DMS79 (cell line): ENCODE measurements at regions not wholly inside any gene's neighbourhood (a gene's known extent, or its start where the extent isn't known, plus 50 kb on each side); places are given as distances from the start of the nearest gene placed in this dataset.
"Not testable (repeated sequence)": the region's sequence is repeated elsewhere in the genome, so short reads cannot be mapped to it uniquely, and the experiment has no call there.

Experiments used
- DNase-seq: peaks from one replicate; lab custom pipeline; 2025; lab: John Stamatoyannopoulos, UW

GRCh38 chr2:138271467-138271866, 230.1 kb upstream of the SPOPL start:
- DNase-seq = no peak

DNA sequence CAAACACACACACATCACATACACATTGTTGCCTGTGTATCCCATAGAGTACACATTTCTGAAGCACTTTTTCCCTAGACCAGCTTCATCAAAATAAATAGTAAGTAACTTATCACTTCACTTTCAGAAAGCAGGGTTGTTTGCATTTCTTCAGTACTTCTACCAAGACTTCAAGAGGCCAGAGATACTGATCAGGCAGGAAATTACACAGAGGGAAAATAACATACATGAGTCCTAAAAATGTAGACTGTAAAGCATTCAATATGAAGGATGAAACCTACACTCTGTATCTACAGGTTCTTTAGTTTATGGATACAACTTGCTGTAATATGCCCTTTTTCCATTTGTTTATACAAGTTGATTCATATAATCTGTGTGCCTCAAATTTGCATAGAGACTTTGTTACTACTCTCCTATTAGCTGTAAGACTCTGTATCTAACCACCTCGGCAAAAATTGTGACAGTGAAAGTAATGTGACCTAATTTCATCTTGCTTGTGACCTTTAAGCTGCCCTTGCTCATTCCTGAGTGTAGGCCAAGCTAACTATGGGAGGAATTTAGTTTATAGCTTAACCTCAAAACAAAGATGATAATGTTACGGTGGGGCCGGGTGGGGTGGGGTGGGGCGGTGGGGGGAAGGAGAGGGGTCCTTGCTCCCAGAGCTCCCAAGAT, 228.9 kb upstream of the SPOPL start:
- DNase-seq = no peak

DNA sequence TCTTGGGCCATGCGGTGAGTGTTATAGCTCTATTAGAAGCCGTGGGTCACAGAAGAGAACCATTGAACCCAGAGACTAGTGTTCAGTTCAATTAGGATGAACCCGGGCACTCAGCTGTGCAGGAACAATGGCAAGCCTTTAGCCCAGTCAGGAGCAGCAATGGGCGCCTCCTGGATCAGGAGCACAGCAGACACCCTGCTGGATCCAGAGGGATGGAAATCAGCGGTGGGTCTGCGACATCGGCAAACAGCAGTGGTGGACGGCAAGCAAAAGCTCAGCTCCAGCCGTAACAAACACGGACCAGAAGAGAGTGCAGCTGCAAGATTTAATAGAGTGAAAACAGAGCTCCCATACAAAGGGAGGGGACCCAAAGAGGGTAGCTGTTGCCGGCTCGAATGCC, 228.3 kb upstream of the SPOPL start:
- DNase-seq = not testable (repeated sequence)

DNA sequence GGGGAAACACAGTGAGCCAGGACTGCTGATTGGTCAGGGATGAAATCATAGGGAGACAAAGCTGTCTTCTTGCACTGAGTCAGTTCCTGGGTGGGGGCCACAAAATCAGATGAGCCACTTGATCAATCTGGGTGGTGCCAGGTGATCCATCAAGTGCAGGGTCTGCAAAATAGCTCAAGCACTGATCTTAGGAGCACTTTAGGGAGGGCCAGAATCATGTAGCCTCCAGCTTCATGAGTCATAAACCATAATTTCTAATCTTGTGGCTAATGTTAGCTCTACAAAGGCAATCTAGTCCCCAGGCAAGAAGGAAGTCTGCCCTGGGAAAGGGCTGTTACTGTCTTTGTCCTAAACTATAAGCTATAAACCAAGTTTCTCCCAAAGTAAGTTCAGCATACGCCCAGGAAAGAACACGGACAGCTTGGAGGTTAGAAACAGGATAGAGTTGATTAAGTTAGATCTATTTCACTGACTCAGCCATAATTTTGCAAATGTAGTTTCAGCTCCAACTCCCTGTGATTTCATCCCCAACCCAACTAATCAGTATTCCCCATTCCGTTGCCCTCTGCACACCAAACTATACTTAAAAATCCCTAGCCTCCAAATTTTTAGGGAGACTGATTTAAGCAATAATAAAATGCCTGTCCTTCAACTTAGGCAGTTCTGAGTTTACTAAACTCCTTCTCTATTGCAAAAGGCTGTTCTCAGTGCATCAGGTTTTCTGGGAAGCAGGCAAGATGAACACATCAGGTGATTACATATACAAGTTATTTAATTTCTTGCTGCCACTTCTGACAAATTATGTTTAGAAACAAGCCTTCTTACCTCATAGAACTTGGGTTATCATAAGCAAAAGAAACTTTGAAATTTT, 226.9 kb upstream of the SPOPL start:
- no peak for DNase-seq

GRCh38 chr2:138275292-138275690, 226.3 kb upstream of the SPOPL start:
- DNase-seq = no peak

DNA sequence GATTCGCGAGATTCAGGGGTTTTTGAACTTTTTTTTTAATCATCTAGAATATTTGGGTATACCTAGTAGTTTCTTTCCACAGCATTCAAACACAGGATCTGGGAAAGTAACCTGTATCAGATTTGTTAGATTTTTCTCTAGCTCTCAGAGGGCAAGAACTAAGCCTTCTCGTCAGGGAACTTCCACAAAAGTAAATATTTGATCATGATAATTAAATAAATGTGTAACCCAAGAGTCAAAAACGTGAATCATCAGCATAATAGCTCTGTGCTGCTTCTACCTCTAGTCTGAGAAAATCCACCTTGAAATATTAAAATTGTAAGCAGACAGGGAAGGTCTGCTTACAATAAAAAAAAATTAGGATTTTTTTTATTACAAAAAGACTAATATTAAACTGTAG, 225.7 kb upstream of the SPOPL start:
- DNase-seq = no peak

DNA sequence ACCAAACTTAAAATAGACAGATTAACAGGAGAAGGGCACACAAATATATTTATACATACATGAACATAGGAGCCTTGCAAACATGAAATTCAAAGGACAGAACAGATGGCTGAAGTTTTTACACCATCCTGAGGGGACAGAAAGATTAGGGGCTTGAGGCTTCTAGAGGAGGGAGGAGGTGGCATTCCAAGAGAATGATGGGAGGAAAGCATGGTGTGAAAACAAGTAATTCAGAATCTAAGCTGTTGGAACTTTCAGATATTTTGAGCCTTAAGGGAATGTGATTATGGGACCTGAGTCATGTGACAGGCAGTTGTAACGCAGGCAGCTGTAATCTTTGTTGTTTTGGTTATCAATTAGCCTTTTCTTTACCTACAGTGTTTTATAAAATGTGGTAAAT, 225.2 kb upstream of the SPOPL start:
- DNase-seq = no peak

DNA sequence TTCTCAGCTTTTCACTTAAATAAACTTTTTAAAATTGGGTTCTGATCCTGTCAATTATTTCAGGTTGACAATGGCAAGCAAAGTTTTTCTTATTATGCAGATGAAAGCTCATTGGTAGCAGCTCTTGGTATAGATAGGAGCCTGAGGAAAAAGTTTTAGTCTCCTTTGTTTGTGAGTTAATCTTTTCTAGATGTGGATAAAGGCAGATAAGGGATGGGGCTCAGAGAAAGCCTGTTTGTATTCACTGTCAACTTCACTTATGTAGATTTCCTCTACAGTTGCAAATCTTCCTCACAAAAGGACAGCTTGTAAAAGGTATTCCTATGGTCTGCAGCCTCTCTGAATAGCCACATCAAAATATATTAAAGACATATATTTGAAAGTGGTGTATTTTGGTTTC, 224.5 kb upstream of the SPOPL start:
- no peak for DNase-seq

GRCh38 chr2:138279871-138280270, 221.7 kb upstream of the SPOPL start:
- DNase-seq = no peak

DNA sequence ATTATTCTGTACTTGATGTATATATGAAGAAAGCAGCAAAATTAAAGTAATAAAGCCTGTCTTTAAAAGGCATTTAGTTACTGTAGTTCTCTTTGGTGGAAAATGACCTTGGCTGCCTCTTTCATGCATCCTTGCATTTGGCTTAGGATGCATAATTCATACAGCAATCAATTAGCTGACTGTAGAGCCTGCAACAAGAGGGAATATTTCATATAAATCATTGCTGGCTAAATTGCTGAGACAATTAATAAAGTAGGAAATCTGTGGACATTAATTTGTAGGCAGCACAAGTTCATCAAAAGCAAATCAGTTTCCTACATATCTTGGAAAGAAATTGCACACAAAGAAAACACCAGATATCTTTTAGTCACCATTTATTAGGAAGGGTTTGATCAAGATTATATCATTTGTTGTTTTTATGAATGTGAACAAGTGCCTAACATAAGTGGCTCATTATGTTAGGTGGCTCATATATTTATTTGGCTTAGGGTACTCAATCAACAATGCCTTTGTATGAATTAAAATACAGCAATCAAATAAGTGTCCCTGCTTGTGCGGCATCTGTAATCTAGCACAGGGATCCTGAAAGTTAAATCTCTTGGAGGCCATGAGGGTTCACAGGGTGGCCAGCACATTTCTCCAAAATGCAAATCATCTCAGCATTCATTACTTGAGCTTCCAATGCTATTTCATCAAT, 220.4 kb upstream of the SPOPL start:
- DNase-seq = no peak

DNA sequence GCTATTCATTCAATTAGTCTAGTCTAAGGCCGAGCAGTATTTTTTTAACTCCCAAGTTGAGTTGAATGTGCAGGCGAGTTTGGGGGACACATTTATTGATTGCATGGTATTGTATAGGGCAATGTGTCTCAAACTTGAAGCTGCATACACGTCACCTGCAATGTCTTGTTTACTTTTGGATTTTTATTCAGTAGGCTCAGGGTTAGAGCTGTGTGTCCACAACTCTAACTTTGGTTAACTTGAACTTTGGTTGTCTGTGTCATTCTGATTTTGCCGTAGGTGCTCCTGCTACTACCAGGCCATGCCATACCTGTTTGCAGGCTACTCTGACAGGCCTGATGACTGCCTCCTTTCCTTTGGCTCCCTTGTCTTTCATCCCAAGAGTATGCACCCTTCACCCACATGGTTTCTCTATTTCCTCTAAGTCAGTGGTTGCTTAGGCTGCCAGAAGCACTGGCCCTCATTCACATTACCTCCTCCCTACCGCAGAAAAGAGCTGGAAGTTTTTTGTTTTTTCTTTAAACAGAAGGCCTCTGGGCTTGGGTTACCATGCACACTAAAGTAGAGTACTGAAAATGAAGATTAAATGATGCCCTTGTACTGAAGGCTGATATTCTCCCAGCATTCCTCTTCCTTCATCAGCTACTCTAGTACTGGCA, 219.4 kb upstream of the SPOPL start:
- no peak for DNase-seq

DNA sequence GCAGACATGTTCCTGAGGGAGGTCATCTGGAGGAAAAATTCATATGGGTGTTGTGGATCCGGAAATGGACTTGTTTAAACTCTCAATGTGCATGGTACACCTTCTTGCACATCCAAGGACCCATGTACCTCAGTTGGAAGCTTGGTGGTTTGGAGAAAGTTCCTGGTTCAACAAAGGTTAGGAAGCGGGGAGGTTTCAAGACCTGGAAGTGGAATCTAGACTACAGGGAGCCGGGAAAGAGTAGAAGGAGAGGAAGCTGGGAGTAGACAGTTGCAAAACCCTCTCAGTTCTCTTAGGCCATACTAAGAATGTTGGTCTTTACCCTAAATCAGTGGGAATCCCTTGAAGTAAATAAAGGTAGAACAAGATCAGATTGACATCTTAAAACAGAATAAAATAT, 209.8 kb upstream of the SPOPL start:
- no peak for DNase-seq

GRCh38 chr2:138293045-138293444, 208.5 kb upstream of the SPOPL start:
- no peak for DNase-seq

DNA sequence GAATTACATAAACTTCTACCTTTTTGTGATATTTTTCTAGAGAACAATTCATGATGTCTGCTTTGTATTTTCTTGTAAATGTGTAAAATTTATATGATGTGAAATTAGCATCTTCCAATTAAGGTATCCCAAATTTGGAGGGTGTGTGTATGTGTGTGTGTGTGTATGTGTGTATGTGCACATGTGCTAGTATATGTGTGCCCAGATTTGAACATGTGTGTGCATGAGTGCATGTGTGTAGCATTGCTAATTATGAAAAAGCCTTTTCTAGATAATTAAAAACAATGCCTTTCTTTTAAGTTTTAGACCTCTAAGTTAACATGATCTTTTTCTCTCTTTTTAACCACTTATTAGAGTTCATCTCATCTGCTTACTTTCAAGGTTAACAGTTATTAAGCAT, 208.0 kb upstream of the SPOPL start:
- DNase-seq = no peak

DNA sequence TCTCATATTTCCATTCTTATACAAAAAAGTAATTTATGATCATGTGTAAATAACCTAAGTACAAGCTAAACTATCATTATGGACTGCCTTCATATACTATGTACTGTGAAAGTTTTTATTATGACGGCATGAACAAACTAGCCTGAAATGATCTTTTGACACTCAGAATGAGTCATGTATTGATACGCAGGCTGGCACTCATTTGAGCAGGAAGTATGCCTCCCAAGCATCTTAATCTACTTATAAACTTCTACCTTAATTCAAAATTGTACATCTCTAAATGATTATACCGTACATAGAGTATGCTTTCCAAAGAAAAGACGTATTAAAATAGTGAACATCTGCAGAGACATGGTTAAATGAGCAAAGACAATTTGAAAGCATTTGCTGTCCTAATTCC, 207.1 kb upstream of the SPOPL start:
- DNase-seq = no peak

- no peak for DNase-seq
Observed at GRCh38 chr2:138296365-138296764, 205.2 kb upstream of the SPOPL start.

DNA sequence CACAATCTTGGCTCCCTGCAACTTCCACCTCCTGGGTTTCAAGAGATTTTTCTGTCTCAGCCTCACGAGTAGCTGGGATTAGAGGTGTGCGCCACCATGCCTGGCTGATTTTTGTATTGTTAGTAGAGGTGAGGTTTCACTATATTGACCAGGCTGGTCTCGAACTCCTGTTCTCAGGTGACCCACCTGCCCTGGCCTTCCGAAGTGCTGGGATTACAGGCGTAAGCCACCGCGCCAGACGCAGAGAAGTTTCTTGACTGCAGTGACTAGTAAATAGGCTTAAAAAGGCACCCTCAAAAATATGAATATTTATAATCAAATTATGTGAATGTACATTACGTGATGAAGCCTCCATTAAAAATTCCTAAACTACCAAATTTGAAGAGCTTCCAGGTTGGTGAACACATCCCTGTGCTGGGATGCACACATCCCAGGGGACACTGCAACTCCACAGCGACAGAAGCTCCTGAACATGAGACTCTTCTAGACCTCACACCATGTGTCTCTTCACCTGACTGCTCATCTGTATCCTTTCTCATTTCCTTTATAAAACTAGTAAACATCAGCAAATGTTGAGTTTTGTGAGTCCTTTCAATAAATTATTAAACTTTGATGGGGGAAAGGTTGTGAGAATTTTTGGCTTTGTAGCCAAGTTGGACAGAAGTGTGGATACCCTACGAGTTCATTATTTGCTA, 203.3 kb upstream of the SPOPL start:
- DNase-seq = no peak

DNA sequence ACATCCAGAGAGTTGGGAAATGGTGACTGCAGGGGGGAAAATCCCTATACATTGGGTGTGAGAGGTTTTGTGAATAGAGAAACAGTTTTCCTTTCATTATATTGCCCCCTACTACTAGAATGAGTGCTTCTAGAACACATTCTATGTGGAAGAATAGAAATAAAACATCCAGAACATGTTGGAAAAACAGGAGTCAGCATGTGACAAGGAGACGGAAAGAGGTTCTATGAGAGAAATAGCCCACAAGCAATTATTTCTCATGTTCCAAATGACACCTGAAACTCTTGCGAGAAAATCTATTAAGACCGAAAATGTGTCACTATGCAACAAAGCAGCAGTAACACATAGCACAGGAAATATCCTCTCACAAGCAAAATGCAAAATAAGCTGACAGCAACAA, 202.7 kb upstream of the SPOPL start:
- no peak for DNase-seq

- DNase-seq = no peak
Observed at GRCh38 chr2:138306626-138307025, 194.9 kb upstream of the SPOPL start.

- no peak for DNase-seq
Observed at GRCh38 chr2:138307099-138307498, 194.5 kb upstream of the SPOPL start.

GRCh38 chr2:138309760-138310159, 191.8 kb upstream of the SPOPL start:
- no peak for DNase-seq

GRCh38 chr2:138312061-138312460, 189.5 kb upstream of the SPOPL start:
- DNase-seq = no peak
